H9 (cell line): ENCODE measurements at regions not wholly inside any gene's neighbourhood (a gene's known extent, or its start where the extent isn't known, plus 50 kb on each side); places are given as distances from the start of the nearest gene placed in this dataset. TPM values are rescaled to one million over a fixed set of nuclear protein-coding genes. Genes with fewer than 3 reads are reported as not detected.

Experiments
- DNase-seq: peaks from one replicate; pipeline ENCODE4 v3.0.0-alpha.2; 2017
- H2AFZ ChIP-seq: one replicate; pipeline ENCODE4 v1.6.1; 2013; ENCODE audit warnings: mild to moderate bottlenecking, low read length, control low read depth, moderate library complexity
- H2AK5ac ChIP-seq: 2 replicates; pipeline ENCODE4 v1.6.1; 2013; ENCODE audit warnings: low read length, control low read depth, mixed read lengths; ENCODE audit not compliant: insufficient read length
- H2BK120ac ChIP-seq: one replicate; pipeline ENCODE4 v1.6.1; 2013; ENCODE audit warnings: low read depth, mild to moderate bottlenecking, low read length, control low read depth, inconsistent platforms; ENCODE audit not compliant: poor library complexity, severe bottlenecking
- H2BK12ac ChIP-seq: 2 replicates; pipeline ENCODE4 v1.6.1; 2013; ENCODE audit warnings: low read length, control low read depth, mixed read lengths, low read depth; ENCODE audit not compliant: insufficient read length
- H2BK15ac ChIP-seq: 2 replicates; pipeline ENCODE4 v1.6.1; 2013; ENCODE audit warnings: low read depth, low read length, control low read depth
- H2BK20ac ChIP-seq: one replicate; pipeline ENCODE4 v1.6.1; 2013; ENCODE audit warnings: low read depth, mild to moderate bottlenecking, low read length, control low read depth, inconsistent platforms; ENCODE audit not compliant: poor library complexity, severe bottlenecking
- H2BK5ac ChIP-seq: 2 replicates; pipeline ENCODE4 v1.6.1; 2013; ENCODE audit warnings: low read length, control low read depth, mixed read lengths; ENCODE audit not compliant: insufficient read length
- H3K14ac ChIP-seq: 2 replicates; pipeline ENCODE4 v1.6.1; 2013; ENCODE audit warnings: low read length, control low read depth; ENCODE audit not compliant: insufficient read depth
- H3K18ac ChIP-seq: 2 replicates; pipeline ENCODE4 v1.6.1; 2013; ENCODE audit warnings: low read depth, mild to moderate bottlenecking, mixed read lengths, low read length, control low read depth; ENCODE audit not compliant: insufficient read length
- H3K23ac ChIP-seq: 2 replicates; pipeline ENCODE4 v1.6.1; 2013; ENCODE audit warnings: low read length, control low read depth, mixed read lengths, low read depth; ENCODE audit not compliant: insufficient read length
- H3K23me2 ChIP-seq: 2 replicates; pipeline ENCODE4 v1.6.1; 2013; ENCODE audit warnings: low read depth, mild to moderate bottlenecking, mixed read lengths, low read length, control low read depth; ENCODE audit not compliant: insufficient read length, poor library complexity, severe bottlenecking
- H3K27ac ChIP-seq: 2 replicates; pipeline ENCODE4 v1.5.1; 2013; ENCODE audit warnings: low read length, control low read depth, mixed read lengths, low read depth; ENCODE audit not compliant: insufficient read length
- H3K27me3 ChIP-seq: 2 replicates; pipeline ENCODE4 v1.6.1; 2013; ENCODE audit warnings: low read length, control low read depth, inconsistent platforms; ENCODE audit not compliant: insufficient read depth
- H3K4ac ChIP-seq: 2 replicates; pipeline ENCODE4 v1.6.1; 2013; ENCODE audit warnings: low read depth, mild to moderate bottlenecking, control low read depth, inconsistent platforms, low read length, moderate library complexity
- H3K4me1 ChIP-seq: 2 replicates; pipeline ENCODE4 v1.6.1; 2013; ENCODE audit warnings: low read length, control low read depth, inconsistent platforms; ENCODE audit not compliant: insufficient read depth
- H3K4me2 ChIP-seq: 2 replicates; pipeline ENCODE4 v1.6.1; 2013; ENCODE audit warnings: low read length, control low read depth, mixed read lengths; ENCODE audit not compliant: insufficient read length, insufficient read depth
- H3K56ac ChIP-seq: 2 replicates; pipeline ENCODE4 v1.6.1; 2013; ENCODE audit warnings: low read depth, mild to moderate bottlenecking, mixed read lengths, low read length, control low read depth; ENCODE audit not compliant: insufficient read length
- H3K79me1 ChIP-seq: 2 replicates; pipeline ENCODE4 v1.6.1; 2013; ENCODE audit warnings: low read depth, mild to moderate bottlenecking, moderate library complexity, low read length, control low read depth, inconsistent platforms; ENCODE audit not compliant: insufficient read depth, poor library complexity, severe bottlenecking
- H3K79me2 ChIP-seq: 2 replicates; pipeline ENCODE4 v1.6.1; 2013; ENCODE audit warnings: low read length, control low read depth, inconsistent platforms; ENCODE audit not compliant: insufficient read depth
- H3K9ac ChIP-seq: 2 replicates; pipeline ENCODE4 v1.6.1; 2013; ENCODE audit warnings: low read length, control low read depth, mixed read lengths; ENCODE audit not compliant: insufficient read length; ENCODE audit errors: extremely low read depth
- H3K9me3 ChIP-seq: one replicate; pipeline ENCODE4 v1.6.1; 2013; ENCODE audit warnings: low read depth, low read length, inconsistent platforms; ENCODE audit not compliant: control insufficient read depth
- H3T11ph ChIP-seq: one replicate; pipeline ENCODE4 v1.6.1; 2013; ENCODE audit warnings: mild to moderate bottlenecking, low read length, control low read depth, inconsistent platforms
- H4K20me1 ChIP-seq: one replicate; pipeline ENCODE4 v1.6.1; 2013; ENCODE audit not compliant: control insufficient read depth, insufficient read length, insufficient read depth
- H4K5ac ChIP-seq: 2 replicates; pipeline ENCODE4 v1.6.1; 2013; ENCODE audit warnings: low read depth, mild to moderate bottlenecking, mixed read lengths, low read length, control low read depth; ENCODE audit not compliant: insufficient read length
- H4K8ac ChIP-seq: replicated peaks from 2 replicates; pipeline ENCODE4 v1.6.1; 2013; ENCODE audit warnings: low read length, control low read depth, mixed read lengths, low read depth; ENCODE audit not compliant: insufficient read length
- H4K91ac ChIP-seq: 2 replicates; pipeline ENCODE4 v1.6.1; 2013; ENCODE audit warnings: low read depth, mild to moderate bottlenecking, moderate library complexity, mixed read lengths, low read length, control low read depth; ENCODE audit not compliant: insufficient read length
- H3K27ac Mint-ChIP-seq, 3 experiments: 2 replicates in 2 of 3; 3 replicates in 1 of 3; pipeline ENCODE4 v1.8.0; 2020 to 2021; ENCODE audit warnings: mixed read lengths in 3 of 3, mild to moderate bottlenecking in 1 of 3, moderate library complexity in 1 of 3
- H3K27me3 Mint-ChIP-seq: 2 replicates; pipeline ENCODE4 v1.8.0; 2021; ENCODE audit warnings: low read depth, mild to moderate bottlenecking, moderate library complexity, mixed read lengths
- H3K36me3 Mint-ChIP-seq, 3 experiments: 2 replicates in 2 of 3; 3 replicates in 1 of 3; pipeline ENCODE4 v1.8.0; 2020 to 2021; ENCODE audit warnings: low read depth in 3 of 3, mixed read lengths in 3 of 3; ENCODE audit not compliant: insufficient read depth in 1 of 3
- H3K4me1 Mint-ChIP-seq, 2 experiments: 2 replicates each; pipeline ENCODE4 v1.8.0; 2020; ENCODE audit warnings: mixed read lengths in 2 of 2
- H3K4me3 Mint-ChIP-seq, 2 experiments: 2 replicates in 1 of 2; 3 replicates in 1 of 2; pipeline ENCODE4 v1.8.0; 2020 to 2021; ENCODE audit warnings: mild to moderate bottlenecking in 2 of 2, mixed read lengths in 2 of 2, moderate library complexity in 1 of 2
- H3K9me3 Mint-ChIP-seq, 2 experiments: 2 replicates in 1 of 2; 3 replicates in 1 of 2; pipeline ENCODE4 v1.8.0; 2020; ENCODE audit warnings: mild to moderate bottlenecking in 2 of 2, mixed read lengths in 2 of 2, moderate library complexity in 1 of 2
- CTCF ChIP-seq: fragments of 200-600 bp; sonication (generic); conservative IDR thresholded peaks from 3 replicates; pipeline ENCODE4 v1.8.0; 2021; ENCODE audit warnings: antibody characterized with exemption, mild to moderate bottlenecking
- WGBS: extraction: QIAGEN DNeasy Blood & Tissue Kit; methylation state at CpG from one replicate; pipeline ENCODE4 v1.1.7; 2013; ENCODE audit warnings: missing lambda C conversion rate, low lambda C conversion rate, mixed read lengths; ENCODE audit not compliant: insufficient read length; ENCODE audit errors: extremely low coverage; 5-methylcytosine and 5-hydroxymethylcytosine counted together
- microRNA-seq: library from miRNA; unstranded; fragments of <30 nt; microRNA quantifications from one replicate; pipeline ENCODE4, GENCODE V29; 2020; ENCODE audit warnings: borderline microRNAs expressed

- no peaks in the 10 kb centered on the region for H3K9me3 ChIP-seq
- TF ChIP-seq CTCF: no peak
- no peak overlapping the region for H3K56ac ChIP-seq
- H4K91ac ChIP-seq: no peak overlapping the region
- no peak overlapping the region for H3K18ac ChIP-seq
- Mint-ChIP-seq H3K4me1 (peaks cover 24 to 33% of the 10 kb centered on the region in 2 experiments), H3K9me3 (no peaks in the 10 kb centered on the region; a peak in 1 of 5 replicates), H3K4me3 (no peak overlapping the region), H3K36me3 (no peaks in the 10 kb centered on the region; a peak in 1 of 7 replicates), H3K27me3 (no peaks in the 10 kb centered on the region; the same call in 1 of the 2 replicates), H3K27ac (peak overlapping the region in 1 of 3 experiments; percentile 12; a peak in 1 of 7 replicates)
- DNase-seq: no peak
- no peak overlapping the region for H2BK120ac ChIP-seq
- no peak overlapping the region for H3T11ph ChIP-seq
- no peak overlapping the region for H2BK20ac ChIP-seq
- H2BK12ac ChIP-seq: no peak overlapping the region
- H3K4me1 ChIP-seq: no peaks in the 10 kb centered on the region
- no CpG with 5 or more reads among the region's 3 CpGs for WGBS
- no peak overlapping the region for H4K8ac ChIP-seq
- no peak overlapping the region for H2AFZ ChIP-seq
- no peak overlapping the region for H3K4me2 ChIP-seq
- no peak overlapping the region for H3K9ac ChIP-seq
- no peak overlapping the region for H2AK5ac ChIP-seq
- no peaks in the 10 kb centered on the region for H4K20me1 ChIP-seq
- H2BK5ac ChIP-seq: no peak overlapping the region
- H3K4ac ChIP-seq: no peak overlapping the region
- H3K79me1 ChIP-seq: no peaks in the 10 kb centered on the region
- no peak overlapping the region for H3K14ac ChIP-seq
- no peak overlapping the region for H2BK15ac ChIP-seq
- H4K5ac ChIP-seq: no peak overlapping the region
- H3K27ac ChIP-seq: no peak overlapping the region
- no peaks in the 10 kb centered on the region for H3K79me2 ChIP-seq
- no peaks in the 10 kb centered on the region for H3K27me3 ChIP-seq
- no peaks in the 10 kb centered on the region for H3K23me2 ChIP-seq
- H3K23ac ChIP-seq: no peak overlapping the region
Measured at GRCh38 chr15:62992302-62992701, 50.2 kb upstream of the TPM1 start.

Small RNA genes in the stretch of these regions (microRNA-seq; reads per million reads assigned to microRNA genes)
- gene MIR190A: 13.6 reads per million, percentile 51 among the genes with 10 or more reads in this experiment
- not detected for gene MIR6085
- gene MIR8067: not detected
